GM12878 (cell line): ENCODE measurements at regions not wholly inside any gene's neighbourhood (a gene's known extent, or its start where the extent isn't known, plus 50 kb on each side); places are given as distances from the start of the nearest gene placed in this dataset.
"Not testable (repeated sequence)": the region's sequence is repeated elsewhere in the genome, so short reads cannot be mapped to it uniquely, and the experiment has no call there.

Experiments used
- ATAC-seq: fragments of 200-7000 bp; cut with Tn5 transposase; 3 replicates; pipeline ENCODE4 v1.9.1; 2020; ENCODE audit warnings: mild to moderate bottlenecking, moderate library complexity
- BruUV-seq: library from RNA; stranded (reverse); fragments of 400-500 nt; replicated peaks from 2 replicates; lab custom pipeline; 2021; lab: Mats Ljungman, UMichigan
- CTCF ChIA-PET: fragments of 300-600 bp; sonication (Branson Sonifier 250); formaldehyde crosslinking; extraction: SDS; loops from one replicate; lab custom pipeline; 2021; ENCODE audit warnings: inconsistent platforms; lab: Yijun Ruan, JAX
- POLR2A ChIA-PET: fragments of 350-600 bp; formaldehyde crosslinking; extraction: SDS; loops from one replicate; lab custom pipeline; 2021; ENCODE audit warnings: inconsistent platforms; lab: Charles Lee
- RAD21 ChIA-PET: fragments of 300-600 bp; sonication (Branson Sonifier 250); formaldehyde crosslinking; loops from one replicate; lab custom pipeline; 2023; ENCODE audit warnings: antibody characterized with exemption; ENCODE audit not compliant: unreplicated experiment; lab: Charles Lee
- SMC1A ChIA-PET: fragments of 300-600 bp; sonication (Branson Sonifier 250); formaldehyde crosslinking; loops from one replicate; lab custom pipeline; 2023; ENCODE audit not compliant: unreplicated experiment, uncharacterized antibody; lab: Charles Lee
- DNase-seq: peaks from one replicate; pipeline ENCODE4 v3.0.0-alpha.2; 2011; ENCODE audit warnings: low read depth, low spot score
- FAIRE-seq: peaks from 3 replicates; lab custom pipeline; 2011; peaks lifted over from hg19 to GRCh38; lab: Jason Lieb, UNC
- H2AFZ ChIP-seq: 2 replicates; pipeline ENCODE4 v1.6.0; 2011; ENCODE audit warnings: low read depth, low read length, control low read depth; ENCODE audit not compliant: control insufficient read depth
- H3K27ac ChIP-seq: 2 replicates; pipeline ENCODE4 v1.5.1; 2011; ENCODE audit warnings: control low read depth; ENCODE audit not compliant: control insufficient read depth, insufficient read depth
- H3K27me3 ChIP-seq, 2 experiments: replicated peaks in 1 of 2; 2 replicates each; pipeline versions ENCODE4 v1.6.0 to v1.6.1; 2011; ENCODE audit warnings: low read length in 1 of 2; ENCODE audit not compliant: control insufficient read depth in 2 of 2, insufficient read depth in 2 of 2
- H3K36me3 ChIP-seq, 2 experiments: 2 replicates each; pipeline ENCODE4 v1.5.1; 2011; ENCODE audit warnings: low read length in 1 of 2; ENCODE audit not compliant: control insufficient read depth in 2 of 2, insufficient read depth in 2 of 2
- H3K4me1 ChIP-seq: 2 replicates; pipeline ENCODE4 v1.6.1; 2011; ENCODE audit warnings: mild to moderate bottlenecking, low read length, moderate library complexity, mixed read lengths; ENCODE audit not compliant: control insufficient read depth, insufficient read depth
- H3K4me2 ChIP-seq: 2 replicates; pipeline ENCODE4 v1.6.0; 2011; ENCODE audit warnings: control low read depth; ENCODE audit not compliant: control insufficient read depth, insufficient read depth
- H3K4me3 ChIP-seq: fragments of 200-600 bp; sonication (generic); 2 replicates; pipeline ENCODE4 v1.5.1; 2016
- H3K79me2 ChIP-seq: 2 replicates; pipeline ENCODE4 v1.6.0; 2011; ENCODE audit warnings: low read length; ENCODE audit not compliant: control insufficient read depth, insufficient read depth
- H3K9ac ChIP-seq: 2 replicates; pipeline ENCODE4 v1.8.0; 2011; ENCODE audit warnings: low read length, control low read depth, mixed read lengths; ENCODE audit not compliant: control insufficient read depth, insufficient read depth
- H3K9me3 ChIP-seq: replicated peaks from 3 replicates; pipeline ENCODE4 v1.5.1; 2011; ENCODE audit warnings: mild to moderate bottlenecking, low read length; ENCODE audit not compliant: control insufficient read depth, insufficient read depth
- H4K20me1 ChIP-seq: 2 replicates; pipeline ENCODE4 v1.6.0; 2011; ENCODE audit not compliant: control insufficient read depth, insufficient read depth
- NRF1 ChIP-seq: conservative IDR thresholded peaks from 2 replicates; pipeline ENCODE4 v1.6.1; 2011; ENCODE audit warnings: mild to moderate bottlenecking, low read depth, low read length, improper control_type of control experiment
- POLR2A ChIP-seq: IDR thresholded peaks from 2 replicates; pipeline ENCODE4 v1.6.1; 2011; ENCODE audit warnings: low read depth, mild to moderate bottlenecking, low read length
- RB1 ChIP-seq: fragments of 450-650 bp; formaldehyde crosslinking; IDR thresholded peaks from 2 replicates; pipeline ENCODE4 v1.6.1; 2017; ENCODE audit warnings: mild to moderate bottlenecking, borderline replicate concordance
- RFX5 ChIP-seq: IDR thresholded peaks from 2 replicates; pipeline ENCODE4 v1.6.1; 2011; ENCODE audit warnings: low read depth, low read length, improper control_type of control experiment
- WGBS: methylation state at CpG from one replicate; pipeline ENCODE4 v1.1.6; 2016; ENCODE audit warnings: low lambda C conversion rate; ENCODE audit not compliant: insufficient replicate concordance, insufficient coverage; ENCODE audit errors: missing lambda C conversion rate; 5-methylcytosine and 5-hydroxymethylcytosine counted together
- in situ Hi-C: fragments of 300-500 bp; cut with MboI; formaldehyde crosslinking; loops from 9 replicates; pipeline ENCODE4 v1.14.3; 2018; ENCODE audit warnings: mixed read lengths
- intact Hi-C: fragments of 100-400 bp; cut with micrococcal nuclease; formaldehyde crosslinking; loops from one replicate; pipeline ENCODE4 v1.14.2; 2022; ENCODE audit not compliant: unreplicated experiment

DNA sequence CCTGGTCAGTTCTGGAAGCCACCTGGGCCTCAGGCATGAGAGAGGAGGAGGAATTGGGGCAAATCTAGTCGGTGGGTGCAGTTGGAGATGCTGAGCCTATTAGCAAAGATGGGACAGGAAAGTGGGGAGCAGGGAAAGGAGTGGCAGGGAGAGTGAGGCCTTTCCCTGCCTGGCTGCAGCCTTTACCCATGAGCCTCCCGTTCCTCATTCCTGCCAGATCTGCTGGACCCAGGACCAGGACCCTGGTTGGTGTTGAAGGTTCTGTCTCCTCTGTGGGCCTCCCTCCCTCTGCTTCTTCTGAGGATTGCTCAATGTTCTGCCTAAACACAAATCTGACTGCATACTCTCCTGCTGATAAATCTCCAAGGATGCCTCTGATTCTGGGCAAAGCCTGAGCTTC, 64.4 kb upstream of the ZNF337 start:
- CTCF ChIA-PET, H3K4me3 ChIP-seq, FAIRE-seq, intact Hi-C loops, POLR2A ChIA-PET, H3K4me2 ChIP-seq, H3K27ac ChIP-seq, in situ Hi-C loops, H3K9ac ChIP-seq, H2AFZ ChIP-seq, H3K36me3 ChIP-seq, H3K4me1 ChIP-seq, H3K27me3 ChIP-seq, H3K79me2 ChIP-seq, SMC1A ChIA-PET, H3K9me3 ChIP-seq, DNase-seq, RAD21 ChIA-PET, ATAC-seq, BruUV-seq, H4K20me1 ChIP-seq: not testable (repeated sequence)
- WGBS: 0% methylated on average over 2 of the region's 2 CpGs

DNA sequence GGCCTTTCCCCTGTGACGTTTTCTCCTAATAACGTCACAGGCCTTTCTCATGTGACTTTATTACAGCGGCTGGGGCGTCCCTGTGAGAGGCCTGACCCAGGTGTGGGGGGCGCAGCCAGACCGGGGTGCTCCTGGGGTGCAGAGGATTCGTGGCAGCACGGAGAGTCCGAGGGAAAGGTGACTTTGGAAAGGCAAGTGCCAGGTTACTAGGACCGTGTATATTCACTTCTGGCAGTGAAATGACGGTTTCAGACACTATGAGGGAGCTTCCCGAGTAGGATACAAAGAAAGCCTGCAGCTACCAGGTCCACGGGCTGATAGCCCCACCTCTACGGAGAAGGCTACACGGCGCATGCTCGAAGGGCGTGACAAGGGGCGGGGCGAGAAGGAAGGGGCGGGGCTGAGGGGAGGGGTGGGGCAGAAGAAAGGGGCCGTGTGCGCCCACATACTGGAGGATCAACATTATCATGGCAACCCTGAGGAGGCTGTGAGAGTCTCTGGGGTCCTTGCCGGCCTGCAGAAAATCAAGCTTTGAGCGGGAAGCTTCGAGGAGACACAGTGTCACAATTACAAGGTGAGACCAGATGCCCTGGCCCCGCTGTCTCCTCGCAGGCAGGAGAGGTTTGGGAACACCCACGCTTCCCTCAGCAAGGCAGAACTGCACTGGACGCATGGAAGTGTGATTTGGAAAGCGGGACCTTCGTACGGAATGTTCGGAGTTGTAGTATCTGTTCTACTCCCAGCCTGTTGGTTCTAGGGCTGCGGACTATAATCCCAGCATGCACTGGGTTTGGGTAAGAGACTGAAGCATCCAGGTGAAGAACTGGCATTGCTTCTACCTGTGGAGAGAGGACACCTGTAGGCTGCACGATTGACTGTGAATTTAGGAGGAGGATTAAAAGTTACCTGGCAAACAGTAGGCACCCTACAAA, 54.4 kb upstream of the ZNF337 start:
- ATAC-seq: peak; percentile 97
- Histone ChIP-seq H3K27ac (no peak overlapping the region), H3K9me3 (no peaks in the 10 kb centered on the region)
- intact Hi-C loops: no loop called here
- in situ Hi-C loops: no loop called here
- TF ChIP-seq POLR2A (0 out of 2 replicates have a peak, but pooled peaks have one; percentile 34), RFX5 (no peak), RB1 (no peak), NRF1 (0 out of 2 replicates have a peak, but pooled peaks have one; percentile 21)
- TF ChIP-seq, all 136 proteins: peak for 2
- 8% methylated on average over 28 of the region's 36 CpGs for WGBS
- SMC1A ChIA-PET: no interaction called here
- H3K9ac ChIP-seq: no peak overlapping the region; the same call in 1 of the 2 replicates
- peak overlapping the region; percentile 77 for H3K4me2 ChIP-seq
- no peak for FAIRE-seq
- H3K79me2 ChIP-seq: no peaks in the 10 kb centered on the region
- H3K27me3 ChIP-seq: no peaks in the 10 kb centered on the region
- CTCF ChIA-PET: no interaction called here
- H4K20me1 ChIP-seq: no peaks in the 10 kb centered on the region
- H3K36me3 ChIP-seq: no peaks in the 10 kb centered on the region
- peak overlapping the region; percentile 83 for H2AFZ ChIP-seq
- peak overlapping the region; percentile 65; the same call in 1 of the 2 replicates for H3K4me3 ChIP-seq
- POLR2A ChIA-PET: no interaction called here
- no TSS peak for BruUV-seq
- no peaks in the 10 kb centered on the region for H3K4me1 ChIP-seq
- DNase-seq: peak; percentile 9
- RAD21 ChIA-PET: no interaction called here
